ENCODE measurements at regions not wholly inside any gene's neighbourhood (a gene's known extent, or its start where the extent isn't known, plus 50 kb on each side); places are given as distances from the start of the nearest gene placed in this dataset.

- DNase-seq (ENCODE audit: low spot score) (no peak), ATAC-seq (no peak)
- no peaks in the 10 kb centered on the region for H3K9me3 Mint-ChIP-seq
- POLR2A ChIA-PET = no interaction called here
- TF ChIP-seq ZNF416 (CRISPR knock-in tag; IDR thresholded peaks at IDR 0.05) (no peak), ZNF317 (CRISPR knock-in tag; IDR thresholded peaks at IDR 0.05; ENCODE audit: borderline replicate concordance, low read depth) (no peak), SMAD3 (CRISPR knock-in tag; IDR thresholded peaks at IDR 0.05; ENCODE audit: borderline replicate concordance) (no peak), AFF4 (CRISPR knock-in tag; IDR thresholded peaks at IDR 0.05; ENCODE audit: borderline replicate concordance) (no peak), MYBL2 (CRISPR knock-in tag; IDR thresholded peaks at IDR 0.05) (no peak), SMAD4 (CRISPR knock-in tag; IDR thresholded peaks at IDR 0.05) (no peak), KAT7 (CRISPR knock-in tag; IDR thresholded peaks at IDR 0.05; ENCODE audit: borderline replicate concordance) (no peak), USF2 (CRISPR knock-in tag; IDR thresholded peaks at IDR 0.05) (no peak), JAZF1 (CRISPR knock-in tag; IDR thresholded peaks at IDR 0.05) (no peak), FOXJ3 (CRISPR knock-in tag; IDR thresholded peaks at IDR 0.05; ENCODE audit: borderline replicate concordance) (no peak), ESRRA (CRISPR knock-in tag; IDR thresholded peaks at IDR 0.05; ENCODE audit: borderline replicate concordance) (no peak)
- CTCF ChIA-PET = no interaction called here
- no peak overlapping the region for H3K27ac Mint-ChIP-seq
- H3K36me3 Mint-ChIP-seq = no peaks in the 10 kb centered on the region
- no peak overlapping the region for H3K4me3 Mint-ChIP-seq
- no peaks in the 10 kb centered on the region for H3K27me3 Mint-ChIP-seq (ENCODE audit: low read depth)
- H3K4me1 Mint-ChIP-seq = peaks cover 2% of the 10 kb centered on the region; the same call in 1 of the 2 replicates
Measured at GRCh38 chr2:160664603-160665140, 171.1 kb upstream of the RBMS1 start.

DNA sequence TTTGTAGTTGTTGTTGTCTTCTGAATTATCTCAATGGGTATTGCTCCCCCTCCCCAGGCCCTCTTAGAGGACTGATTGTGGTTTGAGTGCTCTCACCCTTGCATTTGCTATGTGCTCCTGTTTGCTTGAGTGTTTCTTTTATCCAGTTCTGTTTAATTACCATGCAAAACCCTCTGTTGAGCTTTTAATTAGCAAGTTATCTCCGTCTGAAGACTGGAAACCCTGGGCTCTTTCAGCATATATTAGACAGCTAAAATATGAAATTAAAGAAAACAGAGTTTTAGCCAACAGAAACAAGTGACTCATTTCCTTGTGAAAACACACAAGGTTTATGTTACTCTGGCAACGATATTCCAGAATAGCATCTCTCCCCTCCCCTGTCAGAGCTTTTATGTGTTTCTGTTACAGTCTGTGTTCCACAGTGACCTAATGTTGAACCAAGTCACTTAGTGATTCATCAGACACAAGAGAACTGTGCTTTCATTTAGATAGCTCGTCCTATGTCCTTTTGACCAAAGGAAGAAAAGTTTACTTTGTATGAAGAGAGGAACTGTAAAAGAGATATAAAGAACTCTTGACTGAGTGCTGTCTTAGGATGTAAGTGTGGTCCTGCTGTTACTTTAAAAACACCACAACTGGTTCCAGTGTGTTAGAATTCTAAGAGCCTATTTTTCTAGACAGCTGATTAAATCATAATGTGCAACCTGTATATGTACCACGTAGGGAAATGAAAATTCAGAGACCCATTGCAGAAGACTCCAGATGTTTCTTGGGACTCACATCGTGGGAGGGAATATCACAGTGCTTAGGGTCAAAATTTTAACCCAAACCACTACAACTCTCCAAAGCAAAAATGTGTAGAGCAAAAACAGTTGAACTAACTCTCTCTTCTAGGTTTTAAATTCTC lies 172.8 kb upstream of the RBMS1 start:
- DNase-seq (ENCODE audit: low spot score) (no peak), ATAC-seq (no peak)
- Mint-ChIP-seq H3K27ac (no peak overlapping the region), H3K9me3 (no peaks in the 10 kb centered on the region), H3K27me3 (ENCODE audit: low read depth) (no peaks in the 10 kb centered on the region), H3K36me3 (no peaks in the 10 kb centered on the region), H3K4me1 (peaks cover 2% of the 10 kb centered on the region; the same call in 1 of the 2 replicates), H3K4me3 (no peak overlapping the region)
- ChIA-PET CTCF (no interaction called here), POLR2A (no interaction called here)
- TF ChIP-seq CDX4 (CRISPR knock-in tag; IDR thresholded peaks at IDR 0.05; ENCODE audit: borderline replicate concordance) = 0 out of 2 replicates have a peak, but pooled peaks have one; percentile 62
- TF ChIP-seq, protein P1, sequence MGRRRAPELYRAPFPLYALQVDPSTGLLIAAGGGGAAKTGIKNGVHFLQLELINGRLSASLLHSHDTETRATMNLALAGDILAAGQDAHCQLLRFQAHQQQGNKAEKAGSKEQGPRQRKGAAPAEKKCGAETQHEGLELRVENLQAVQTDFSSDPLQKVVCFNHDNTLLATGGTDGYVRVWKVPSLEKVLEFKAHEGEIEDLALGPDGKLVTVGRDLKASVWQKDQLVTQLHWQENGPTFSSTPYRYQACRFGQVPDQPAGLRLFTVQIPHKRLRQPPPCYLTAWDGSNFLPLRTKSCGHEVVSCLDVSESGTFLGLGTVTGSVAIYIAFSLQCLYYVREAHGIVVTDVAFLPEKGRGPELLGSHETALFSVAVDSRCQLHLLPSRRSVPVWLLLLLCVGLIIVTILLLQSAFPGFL (CRISPR knock-in tag; IDR thresholded peaks at IDR 0.05; ENCODE audit: borderline replicate concordance) = no peak
- TF ChIP-seq, protein P2, sequence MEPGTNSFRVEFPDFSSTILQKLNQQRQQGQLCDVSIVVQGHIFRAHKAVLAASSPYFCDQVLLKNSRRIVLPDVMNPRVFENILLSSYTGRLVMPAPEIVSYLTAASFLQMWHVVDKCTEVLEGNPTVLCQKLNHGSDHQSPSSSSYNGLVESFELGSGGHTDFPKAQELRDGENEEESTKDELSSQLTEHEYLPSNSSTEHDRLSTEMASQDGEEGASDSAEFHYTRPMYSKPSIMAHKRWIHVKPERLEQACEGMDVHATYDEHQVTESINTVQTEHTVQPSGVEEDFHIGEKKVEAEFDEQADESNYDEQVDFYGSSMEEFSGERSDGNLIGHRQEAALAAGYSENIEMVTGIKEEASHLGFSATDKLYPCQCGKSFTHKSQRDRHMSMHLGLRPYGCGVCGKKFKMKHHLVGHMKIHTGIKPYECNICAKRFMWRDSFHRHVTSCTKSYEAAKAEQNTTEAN (CRISPR knock-in tag; IDR thresholded peaks at IDR 0.05) = no peak
- TF ChIP-seq, protein P3, sequence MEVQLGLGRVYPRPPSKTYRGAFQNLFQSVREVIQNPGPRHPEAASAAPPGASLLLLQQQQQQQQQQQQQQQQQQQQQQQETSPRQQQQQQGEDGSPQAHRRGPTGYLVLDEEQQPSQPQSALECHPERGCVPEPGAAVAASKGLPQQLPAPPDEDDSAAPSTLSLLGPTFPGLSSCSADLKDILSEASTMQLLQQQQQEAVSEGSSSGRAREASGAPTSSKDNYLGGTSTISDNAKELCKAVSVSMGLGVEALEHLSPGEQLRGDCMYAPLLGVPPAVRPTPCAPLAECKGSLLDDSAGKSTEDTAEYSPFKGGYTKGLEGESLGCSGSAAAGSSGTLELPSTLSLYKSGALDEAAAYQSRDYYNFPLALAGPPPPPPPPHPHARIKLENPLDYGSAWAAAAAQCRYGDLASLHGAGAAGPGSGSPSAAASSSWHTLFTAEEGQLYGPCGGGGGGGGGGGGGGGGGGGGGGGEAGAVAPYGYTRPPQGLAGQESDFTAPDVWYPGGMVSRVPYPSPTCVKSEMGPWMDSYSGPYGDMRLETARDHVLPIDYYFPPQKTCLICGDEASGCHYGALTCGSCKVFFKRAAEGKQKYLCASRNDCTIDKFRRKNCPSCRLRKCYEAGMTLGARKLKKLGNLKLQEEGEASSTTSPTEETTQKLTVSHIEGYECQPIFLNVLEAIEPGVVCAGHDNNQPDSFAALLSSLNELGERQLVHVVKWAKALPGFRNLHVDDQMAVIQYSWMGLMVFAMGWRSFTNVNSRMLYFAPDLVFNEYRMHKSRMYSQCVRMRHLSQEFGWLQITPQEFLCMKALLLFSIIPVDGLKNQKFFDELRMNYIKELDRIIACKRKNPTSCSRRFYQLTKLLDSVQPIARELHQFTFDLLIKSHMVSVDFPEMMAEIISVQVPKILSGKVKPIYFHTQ (CRISPR knock-in tag; IDR thresholded peaks at IDR 0.05) = no peak
